DMS79 (cell line): ENCODE measurements at regions not wholly inside any gene's neighbourhood (a gene's known extent, or its start where the extent isn't known, plus 50 kb on each side); places are given as distances from the start of the nearest gene placed in this dataset.

Source experiments
- DNase-seq: peaks from one replicate; lab custom pipeline; 2025; lab: John Stamatoyannopoulos, UW

GRCh38 chr2:37865640-37866039 is 59.4 kb upstream of the RMDN2 start:
- DNase-seq, result no peak

- no peak for DNase-seq
Measured at GRCh38 chr2:37866171-37866934, 58.7 kb upstream of the RMDN2 start.

- DNase-seq, result no peak
Measured at GRCh38 chr2:37867166-37867565, 57.9 kb upstream of the RMDN2 start.

- no peak for DNase-seq
Measured at GRCh38 chr2:37868866-37869265, 56.2 kb upstream of the RMDN2 start.

GRCh38 chr2:37869304-37869703 is 55.8 kb upstream of the RMDN2 start:
- DNase-seq, result no peak

GRCh38 chr2:37869771-37870170 is 55.3 kb upstream of the RMDN2 start:
- no peak for DNase-seq

- DNase-seq, result no peak
Measured at GRCh38 chr2:37870829-37871228, 54.3 kb upstream of the RMDN2 start.

GRCh38 chr2:37871456-37872191 is 53.5 kb upstream of the RMDN2 start:
- no peak for DNase-seq

GRCh38 chr2:37872192-37872750 is 52.8 kb upstream of the RMDN2 start:
- no peak for DNase-seq

- no peak for DNase-seq
Measured at GRCh38 chr2:37873229-37873628, 51.9 kb upstream of the RMDN2 start.

- no peak for DNase-seq
Measured at GRCh38 chr2:37873749-37874330, 51.2 kb upstream of the RMDN2 start.

GRCh38 chr2:37874470-37874869 is 50.6 kb upstream of the RMDN2 start:
- DNase-seq, result no peak
